Endodermal cell (in vitro differentiated cells): ENCODE measurements at regions not wholly inside any gene's neighbourhood (a gene's known extent, or its start where the extent isn't known, plus 50 kb on each side); places are given as distances from the start of the nearest gene placed in this dataset.

Experiments used
- DNase-seq: peaks from one replicate; pipeline ENCODE4 v3.0.0-alpha.2; 2017
- H3K27ac ChIP-seq: 2 replicates; pipeline ENCODE4 v1.5.1; 2013; ENCODE audit warnings: mild to moderate bottlenecking, low read depth, low read length, moderate library complexity
- H3K27me3 ChIP-seq: 2 replicates; pipeline ENCODE4 v1.6.1; 2013; ENCODE audit warnings: mild to moderate bottlenecking, low read length, moderate library complexity; ENCODE audit not compliant: insufficient read depth, control insufficient read depth, poor library complexity, severe bottlenecking
- H3K36me3 ChIP-seq: 2 replicates; pipeline ENCODE4 v1.7.0; 2013; ENCODE audit warnings: mild to moderate bottlenecking, low read length, moderate library complexity; ENCODE audit not compliant: control insufficient read depth, insufficient read depth
- H3K4me1 ChIP-seq: one replicate; pipeline ENCODE4 v1.7.0; 2013; ENCODE audit warnings: low read length; ENCODE audit not compliant: control insufficient read depth, insufficient read depth
- H3K4me3 ChIP-seq: 2 replicates; pipeline ENCODE4 v1.5.1; 2013; ENCODE audit warnings: mild to moderate bottlenecking, low read length, moderate library complexity
- H3K9ac ChIP-seq: 2 replicates; pipeline ENCODE4 v1.6.1; 2013; ENCODE audit warnings: mild to moderate bottlenecking, low read length, moderate library complexity; ENCODE audit not compliant: poor library complexity, severe bottlenecking; ENCODE audit errors: extremely low read depth
- H3K9me3 ChIP-seq: 2 replicates; pipeline ENCODE4 v1.6.1; 2013; ENCODE audit warnings: mild to moderate bottlenecking, low read length, moderate library complexity; ENCODE audit not compliant: control insufficient read depth
- H3K27ac Mint-ChIP-seq: 2 replicates; pipeline ENCODE4 v1.8.0; 2020; ENCODE audit warnings: mixed read lengths
- H3K27me3 Mint-ChIP-seq: 2 replicates; pipeline ENCODE4 v1.8.0; 2021; ENCODE audit warnings: mild to moderate bottlenecking, mixed read lengths; ENCODE audit not compliant: insufficient read depth
- H3K36me3 Mint-ChIP-seq: 2 replicates; pipeline ENCODE4 v1.8.0; 2020; ENCODE audit warnings: low read depth, mixed read lengths
- H3K4me1 Mint-ChIP-seq: 2 replicates; pipeline ENCODE4 v1.8.0; 2020; ENCODE audit warnings: mixed read lengths
- H3K4me3 Mint-ChIP-seq: 2 replicates; pipeline ENCODE4 v1.8.0; 2020; ENCODE audit warnings: mild to moderate bottlenecking, moderate library complexity, mixed read lengths
- H3K9me3 Mint-ChIP-seq: 2 replicates; pipeline ENCODE4 v1.8.0; 2020; ENCODE audit warnings: mild to moderate bottlenecking, mixed read lengths
- CTCF ChIP-seq: fragments of 200-600 bp; sonication (generic); conservative IDR thresholded peaks from 2 replicates; pipeline ENCODE4 v1.5.0; 2021; ENCODE audit warnings: antibody characterized with exemption, mild to moderate bottlenecking
- WGBS, 2 experiments: methylation state at CpG; one replicate each; pipeline versions ENCODE4 v1.1.5 to v1.1.7; 2013; ENCODE audit warnings: missing lambda C conversion rate in 2 of 2, mixed read lengths in 1 of 2; ENCODE audit not compliant: insufficient coverage in 1 of 2, insufficient read length in 1 of 2; 5-methylcytosine and 5-hydroxymethylcytosine counted together

GRCh38 chr11:70872299-70872698 lies 380.1 kb downstream of the SHANK2 start:
- Mint-ChIP-seq H3K27ac (no peak overlapping the region), H3K4me3 (no peak overlapping the region), H3K36me3 (no peaks in the 10 kb centered on the region), H3K4me1 (peaks cover 11% of the 10 kb centered on the region), H3K27me3 (peaks cover 48% of the 10 kb centered on the region), H3K9me3 (no peaks in the 10 kb centered on the region)
- DNase-seq, result no peak
- 92 to 96% methylated on average over 5 to 11 of the region's 11 CpGs for WGBS, 2 experiments
- Histone ChIP-seq H3K27ac (no peak overlapping the region), H3K9me3 (no peaks in the 10 kb centered on the region), H3K36me3 (no peaks in the 10 kb centered on the region), H3K9ac (no peak overlapping the region), H3K4me1 (no peaks in the 10 kb centered on the region), H3K27me3 (peaks cover 9% of the 10 kb centered on the region), H3K4me3 (no peak overlapping the region)
- TF ChIP-seq CTCF, result no peak

- H3K4me3 Mint-ChIP-seq, result no peak overlapping the region
Measured at GRCh38 chr11:70872955-70873735, 379.2 kb downstream of the SHANK2 start.

GRCh38 chr11:70873736-70874412 lies 378.5 kb downstream of the SHANK2 start:
- H3K4me3 Mint-ChIP-seq, result no peak overlapping the region
- no peak for TF ChIP-seq CTCF

More at GRCh38 chr11:70872955-70873735, 379.2 kb downstream of the SHANK2 start:
- WGBS, 2 experiments, result 68 to 69% methylated on average over 8 to 14 of the region's 14 CpGs
- no peak for TF ChIP-seq CTCF
- Mint-ChIP-seq H3K9me3 (no peaks in the 10 kb centered on the region), H3K36me3 (no peaks in the 10 kb centered on the region), H3K27ac (peak overlapping the region; percentile 56), H3K27me3 (peaks cover 48% of the 10 kb centered on the region), H3K4me1 (peaks cover 11% of the 10 kb centered on the region)
- H3K4me3 ChIP-seq, result no peak overlapping the region
- no peaks in the 10 kb centered on the region for H3K4me1 ChIP-seq
- H3K27ac ChIP-seq, result no peak overlapping the region
- no peaks in the 10 kb centered on the region for H3K36me3 ChIP-seq
- H3K9me3 ChIP-seq, result no peaks in the 10 kb centered on the region
- peak; percentile 81 for DNase-seq
- peaks cover 9% of the 10 kb centered on the region for H3K27me3 ChIP-seq
- H3K9ac ChIP-seq, result no peak overlapping the region

More at GRCh38 chr11:70873736-70874412, 378.5 kb downstream of the SHANK2 start:
- H3K4me1 Mint-ChIP-seq, result peaks cover 11% of the 10 kb centered on the region
- H3K27me3 Mint-ChIP-seq, result peaks cover 52% of the 10 kb centered on the region
- H3K4me3 ChIP-seq, result no peak overlapping the region
- H3K27me3 ChIP-seq, result peaks cover 9% of the 10 kb centered on the region
- no peak overlapping the region for H3K9ac ChIP-seq
- H3K27ac ChIP-seq, result no peak overlapping the region
- no peak for DNase-seq
- no peaks in the 10 kb centered on the region for H3K36me3 Mint-ChIP-seq
- no peaks in the 10 kb centered on the region for H3K9me3 ChIP-seq
- H3K9me3 Mint-ChIP-seq, result no peaks in the 10 kb centered on the region
- no peaks in the 10 kb centered on the region for H3K36me3 ChIP-seq
- WGBS, 2 experiments, result 90 to 91% methylated on average over 6 of the region's 6 CpGs
- no peak overlapping the region for H3K27ac Mint-ChIP-seq
- no peaks in the 10 kb centered on the region for H3K4me1 ChIP-seq
